Neural cell (in vitro differentiated cells): ENCODE measurements at regions not wholly inside any gene's neighbourhood (a gene's known extent, or its start where the extent isn't known, plus 50 kb on each side); places are given as distances from the start of the nearest gene placed in this dataset.

Experiments used
- H2AFZ ChIP-seq: fragments of 200-600, 300-800 bp; sonication (generic), shearing (Covaris generic); 2 replicates; pipeline ENCODE4 v1.6.0; 2014; ENCODE audit warnings: low read depth, mild to moderate bottlenecking, antibody characterized with exemption, low read length, moderate library complexity
- H3F3A ChIP-seq: fragments of 200-600 bp; shearing (Covaris generic); 2 replicates; pipeline ENCODE4 v1.6.1; 2016; ENCODE audit warnings: mild to moderate bottlenecking, moderate library complexity, mixed read lengths, antibody characterized with exemption, low read length; ENCODE audit not compliant: insufficient read depth, poor library complexity, severe bottlenecking
- H3K27ac ChIP-seq: fragments of 200-600, 300-800 bp; sonication (generic), shearing (Covaris generic); 2 replicates; pipeline ENCODE4 v1.5.1; 2014; ENCODE audit warnings: mild to moderate bottlenecking, low read length, moderate library complexity
- H3K27me3 ChIP-seq: fragments of 300-800, 200-600 bp; sonication (generic), shearing (Covaris generic); 2 replicates; pipeline ENCODE4 v1.6.0; 2014; ENCODE audit warnings: mild to moderate bottlenecking, low read depth, low read length, moderate library complexity; ENCODE audit not compliant: insufficient read depth
- H3K36me3 ChIP-seq: fragments of 300-800, 200-600 bp; sonication (generic), shearing (Covaris generic); 2 replicates; pipeline ENCODE4 v1.5.1; 2014; ENCODE audit warnings: mild to moderate bottlenecking, antibody characterized with exemption, low read length, moderate library complexity; ENCODE audit not compliant: insufficient read depth
- H3K4me2 ChIP-seq: fragments of 300-800, 200-600 bp; sonication (generic), shearing (Covaris generic); 2 replicates; pipeline ENCODE4 v1.6.0; 2014; ENCODE audit warnings: mild to moderate bottlenecking, low read length
- H3K4me3 ChIP-seq: fragments of 300-800, 200-600 bp; sonication (generic), shearing (Covaris generic); 2 replicates; pipeline ENCODE4 v1.5.1; 2014; ENCODE audit warnings: mild to moderate bottlenecking, low read length, moderate library complexity
- H3K79me2 ChIP-seq: fragments of 200-600 bp; shearing (Covaris generic); replicated peaks from 2 replicates; pipeline ENCODE4 v1.6.0; 2014; ENCODE audit warnings: mild to moderate bottlenecking, low read length, moderate library complexity; ENCODE audit not compliant: insufficient read depth
- H3K9ac ChIP-seq: fragments of 300-800, 200-600 bp; sonication (generic), shearing (Covaris generic); 2 replicates; pipeline ENCODE4 v1.6.1; 2016; ENCODE audit warnings: mild to moderate bottlenecking, low read length, mixed read lengths
- H3K9me2 ChIP-seq: fragments of 200-600 bp; shearing (Covaris generic); 2 replicates; pipeline ENCODE4 v1.6.1; 2016; ENCODE audit warnings: mild to moderate bottlenecking, low read length, mixed read lengths; ENCODE audit not compliant: insufficient read depth
- H3K9me3 ChIP-seq: fragments of 200-600, 300-800 bp; sonication (generic), shearing (Covaris generic); 2 replicates; pipeline ENCODE4 v1.6.1; 2016; ENCODE audit warnings: mild to moderate bottlenecking, mixed run types, low read length, moderate library complexity, mixed read lengths
- H4K20me1 ChIP-seq: fragments of 200-600 bp; shearing (Covaris generic); 2 replicates; pipeline ENCODE4 v1.6.1; 2016; ENCODE audit warnings: mild to moderate bottlenecking, mixed run types; ENCODE audit not compliant: insufficient read depth
- CTCF ChIP-seq: fragments of 450-650 bp; IDR thresholded peaks from 2 replicates; pipeline ENCODE4 v1.5.1; 2014; ENCODE audit warnings: antibody characterized with exemption, mild to moderate bottlenecking, moderate library complexity; ENCODE audit not compliant: poor library complexity, severe bottlenecking
- EP300 ChIP-seq: fragments of 450-650 bp; conservative IDR thresholded peaks from 2 replicates; pipeline ENCODE4 v1.6.1; 2014; ENCODE audit warnings: antibody characterized with exemption, mild to moderate bottlenecking, moderate library complexity; ENCODE audit not compliant: poor library complexity, severe bottlenecking
- EZH2 ChIP-seq: fragments of 200-600, 300-800 bp; shearing (Covaris generic), sonication (generic); IDR thresholded peaks from 2 replicates; pipeline ENCODE4 v1.6.1; 2014; ENCODE audit warnings: antibody characterized with exemption, low read length, borderline replicate concordance, mild to moderate bottlenecking; ENCODE audit not compliant: insufficient read depth, poor library complexity, severe bottlenecking
- MXI1 ChIP-seq: fragments of 450-650 bp; conservative IDR thresholded peaks from 2 replicates; pipeline ENCODE4 v1.6.1; 2014; ENCODE audit warnings: antibody characterized with exemption, mild to moderate bottlenecking; ENCODE audit not compliant: poor library complexity, severe bottlenecking
- POLR2AphosphoS5 ChIP-seq: IDR thresholded peaks from 2 replicates; pipeline ENCODE4 v1.6.1; 2012
- RAD21 ChIP-seq: fragments of 450-650 bp; conservative IDR thresholded peaks from 2 replicates; pipeline ENCODE4 v1.6.1; 2014; ENCODE audit warnings: antibody characterized with exemption, mild to moderate bottlenecking, moderate library complexity
- SMC3 ChIP-seq: fragments of 450-650 bp; conservative IDR thresholded peaks from 2 replicates; pipeline ENCODE4 v1.6.1; 2014; ENCODE audit warnings: antibody characterized with exemption, mild to moderate bottlenecking, moderate library complexity; ENCODE audit not compliant: poor library complexity
- TAF1 ChIP-seq: IDR thresholded peaks from 2 replicates; pipeline ENCODE4 v1.6.1; 2012; ENCODE audit warnings: low read depth
- TF ChIP-seq, protein P1 (sequence below): IDR thresholded peaks from 2 replicates; pipeline ENCODE4 v1.6.1; 2012; ENCODE audit warnings: borderline replicate concordance

GRCh38 chr9:11141357-11141756 lies 528.6 kb upstream of the PTPRD start:
- Histone ChIP-seq H3K79me2 (no peaks in the 10 kb centered on the region), H3K9ac (no peak overlapping the region), H3K9me3 (no peaks in the 10 kb centered on the region), H3K4me3 (no peak overlapping the region), H3K27ac (no peak overlapping the region), H2AFZ (no peak overlapping the region), H3K9me2 (no peaks in the 10 kb centered on the region), H3K36me3 (no peaks in the 10 kb centered on the region), H4K20me1 (no peaks in the 10 kb centered on the region), H3K4me2 (no peak overlapping the region), H3K27me3 (no peaks in the 10 kb centered on the region), H3F3A (no peaks in the 10 kb centered on the region)
- TF ChIP-seq TAF1: no peak
- TF ChIP-seq RAD21: no peak
- no peak for TF ChIP-seq EZH2

DNA sequence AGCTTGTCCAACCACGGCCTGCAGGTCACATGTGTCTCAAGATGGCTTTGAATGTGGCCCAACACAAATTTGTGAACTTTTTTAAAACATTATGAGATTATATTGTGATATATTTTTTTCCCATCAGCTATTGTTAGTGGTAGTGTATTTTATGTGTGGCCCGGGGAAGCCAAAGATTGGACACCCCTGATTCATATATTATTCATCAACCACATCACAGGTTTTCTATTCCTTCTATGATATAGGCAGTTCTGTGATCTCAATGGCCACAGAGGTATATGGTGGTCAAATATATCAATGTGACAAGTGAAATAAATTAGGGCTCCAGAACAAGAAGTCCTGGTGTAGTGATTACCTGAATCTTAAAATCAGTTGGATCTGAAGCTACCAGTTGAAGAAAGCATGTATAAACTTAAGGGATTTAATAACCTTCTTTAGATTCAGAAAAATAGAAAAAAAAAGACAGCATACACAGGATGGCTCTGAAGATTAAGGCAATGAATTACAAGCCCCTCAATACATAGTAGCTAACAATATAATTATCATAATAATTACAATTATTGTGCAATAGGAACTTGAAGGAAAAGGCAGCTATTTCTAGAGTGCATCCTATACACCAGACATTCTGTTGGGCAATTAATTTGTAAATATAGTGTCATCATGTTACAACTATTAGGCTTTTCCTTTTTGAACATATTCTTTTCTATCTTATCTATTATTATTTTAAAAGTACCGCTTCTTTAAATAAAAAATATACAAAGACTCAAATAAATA lies 530.4 kb upstream of the PTPRD start:
- no peaks in the 10 kb centered on the region for H3K9me2 ChIP-seq
- no peak overlapping the region for H3K9ac ChIP-seq
- H3K4me2 ChIP-seq: no peak overlapping the region
- H2AFZ ChIP-seq: no peak overlapping the region
- no peaks in the 10 kb centered on the region for H3K79me2 ChIP-seq
- no peaks in the 10 kb centered on the region for H3K36me3 ChIP-seq
- no peak overlapping the region for H3K27ac ChIP-seq
- no peaks in the 10 kb centered on the region for H3K27me3 ChIP-seq
- TF ChIP-seq POLR2AphosphoS5 (no peak), CTCF (no peak)
- H4K20me1 ChIP-seq: no peaks in the 10 kb centered on the region
- no peak overlapping the region for H3K4me3 ChIP-seq
- H3F3A ChIP-seq: no peaks in the 10 kb centered on the region
- no peaks in the 10 kb centered on the region for H3K9me3 ChIP-seq

DNA sequence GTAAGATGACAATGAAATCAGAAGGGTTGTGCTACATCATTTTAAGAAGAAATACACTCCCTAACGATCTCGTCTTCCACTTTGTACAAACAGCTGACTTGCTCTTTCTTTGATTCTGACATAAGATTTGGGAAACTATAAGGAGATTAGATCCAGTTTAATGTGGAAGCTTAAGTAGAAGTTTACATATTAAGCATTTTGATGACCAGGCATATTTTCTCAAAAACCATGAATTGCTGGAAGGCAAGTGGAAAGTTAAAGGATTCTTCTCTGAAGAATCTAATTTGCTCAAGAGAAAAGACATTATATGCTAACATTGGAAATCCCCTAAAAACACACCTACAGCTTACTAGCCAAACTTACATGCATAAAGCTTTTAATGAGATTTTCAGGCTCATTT lies 531.9 kb upstream of the PTPRD start:
- Histone ChIP-seq H3K4me2 (no peak overlapping the region), H3K27me3 (no peaks in the 10 kb centered on the region), H3K27ac (no peak overlapping the region), H3K9me2 (no peaks in the 10 kb centered on the region), H3F3A (no peaks in the 10 kb centered on the region), H3K9ac (no peak overlapping the region), H3K9me3 (no peaks in the 10 kb centered on the region), H3K79me2 (no peaks in the 10 kb centered on the region), H4K20me1 (no peaks in the 10 kb centered on the region), H3K4me3 (no peak overlapping the region), H3K36me3 (no peaks in the 10 kb centered on the region), H2AFZ (no peak overlapping the region)
- TF ChIP-seq EZH2 (no peak), EP300 (no peak), RAD21 (no peak), MXI1 (no peak), POLR2AphosphoS5 (no peak), TAF1 (no peak), SMC3 (no peak), CTCF (no peak)
- TF ChIP-seq, protein P1, sequence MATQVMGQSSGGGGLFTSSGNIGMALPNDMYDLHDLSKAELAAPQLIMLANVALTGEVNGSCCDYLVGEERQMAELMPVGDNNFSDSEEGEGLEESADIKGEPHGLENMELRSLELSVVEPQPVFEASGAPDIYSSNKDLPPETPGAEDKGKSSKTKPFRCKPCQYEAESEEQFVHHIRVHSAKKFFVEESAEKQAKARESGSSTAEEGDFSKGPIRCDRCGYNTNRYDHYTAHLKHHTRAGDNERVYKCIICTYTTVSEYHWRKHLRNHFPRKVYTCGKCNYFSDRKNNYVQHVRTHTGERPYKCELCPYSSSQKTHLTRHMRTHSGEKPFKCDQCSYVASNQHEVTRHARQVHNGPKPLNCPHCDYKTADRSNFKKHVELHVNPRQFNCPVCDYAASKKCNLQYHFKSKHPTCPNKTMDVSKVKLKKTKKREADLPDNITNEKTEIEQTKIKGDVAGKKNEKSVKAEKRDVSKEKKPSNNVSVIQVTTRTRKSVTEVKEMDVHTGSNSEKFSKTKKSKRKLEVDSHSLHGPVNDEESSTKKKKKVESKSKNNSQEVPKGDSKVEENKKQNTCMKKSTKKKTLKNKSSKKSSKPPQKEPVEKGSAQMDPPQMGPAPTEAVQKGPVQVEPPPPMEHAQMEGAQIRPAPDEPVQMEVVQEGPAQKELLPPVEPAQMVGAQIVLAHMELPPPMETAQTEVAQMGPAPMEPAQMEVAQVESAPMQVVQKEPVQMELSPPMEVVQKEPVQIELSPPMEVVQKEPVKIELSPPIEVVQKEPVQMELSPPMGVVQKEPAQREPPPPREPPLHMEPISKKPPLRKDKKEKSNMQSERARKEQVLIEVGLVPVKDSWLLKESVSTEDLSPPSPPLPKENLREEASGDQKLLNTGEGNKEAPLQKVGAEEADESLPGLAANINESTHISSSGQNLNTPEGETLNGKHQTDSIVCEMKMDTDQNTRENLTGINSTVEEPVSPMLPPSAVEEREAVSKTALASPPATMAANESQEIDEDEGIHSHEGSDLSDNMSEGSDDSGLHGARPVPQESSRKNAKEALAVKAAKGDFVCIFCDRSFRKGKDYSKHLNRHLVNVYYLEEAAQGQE: no peak
